Fibroblast of skin of back (primary cell): ENCODE measurements at regions not wholly inside any gene's neighbourhood (a gene's known extent, or its start where the extent isn't known, plus 50 kb on each side); places are given as distances from the start of the nearest gene placed in this dataset.
"Not testable (repeated sequence)": the region's sequence is repeated elsewhere in the genome, so short reads cannot be mapped to it uniquely, and the experiment has no call there.

Experiments used
- DNase-seq: peaks from one replicate; pipeline ENCODE4 v3.0.0-alpha.2; 2013

GRCh38 chr2:18980104-18980785 is 378.2 kb downstream of the OSR1 start:
- DNase-seq, result no peak

GRCh38 chr2:18977409-18977808 is 381.0 kb downstream of the OSR1 start:
- DNase-seq, result no peak

- peak; percentile 97 for DNase-seq
These were observed 382.1 kb downstream of the OSR1 start for GRCh38 chr2:18976168-18976961.

GRCh38 chr2:18975506-18976167 is 382.8 kb downstream of the OSR1 start:
- no peak for DNase-seq

GRCh38 chr2:18971628-18972027 is 382.3 kb upstream of the NT5C1B start:
- DNase-seq, result no peak

GRCh38 chr2:18971069-18971378 is 381.7 kb upstream of the NT5C1B start:
- no peak for DNase-seq

- DNase-seq, result no peak
These were observed 376.8 kb upstream of the NT5C1B start for GRCh38 chr2:18966131-18966530.

- DNase-seq, result not testable (repeated sequence)
These were observed 374.4 kb upstream of the NT5C1B start for GRCh38 chr2:18963739-18964256.

GRCh38 chr2:18961991-18962421 is 372.6 kb upstream of the NT5C1B start:
- no peak for DNase-seq

- DNase-seq, result no peak
These were observed 370.8 kb upstream of the NT5C1B start for GRCh38 chr2:18959952-18960717.

- DNase-seq, result no peak
These were observed 369.8 kb upstream of the NT5C1B start for GRCh38 chr2:18959200-18959599.

GRCh38 chr2:18957909-18958308 is 368.5 kb upstream of the NT5C1B start:
- no peak for DNase-seq

GRCh38 chr2:18950361-18950851 is 361.0 kb upstream of the NT5C1B start:
- peak; percentile 53 for DNase-seq

- no peak for DNase-seq
These were observed 360.5 kb upstream of the NT5C1B start for GRCh38 chr2:18949871-18950270.

- DNase-seq, result no peak
These were observed 350.8 kb upstream of the NT5C1B start for GRCh38 chr2:18940184-18940583.

- DNase-seq, result not testable (repeated sequence)
These were observed 350.4 kb upstream of the NT5C1B start for GRCh38 chr2:18939740-18940139.

GRCh38 chr2:18934886-18935285 is 345.5 kb upstream of the NT5C1B start:
- DNase-seq, result no peak

- DNase-seq, result peak; percentile 30
These were observed 343.5 kb upstream of the NT5C1B start for GRCh38 chr2:18932853-18933252.

GRCh38 chr2:18930971-18931370 is 341.6 kb upstream of the NT5C1B start:
- DNase-seq, result no peak

GRCh38 chr2:18927525-18928232 is 338.3 kb upstream of the NT5C1B start:
- no peak for DNase-seq

- no peak for DNase-seq
These were observed 337.5 kb upstream of the NT5C1B start for GRCh38 chr2:18926631-18927524.
